Sigmoid colon (tissue), 6 donors: ENCODE measurements at regions not wholly inside any gene's neighbourhood (a gene's known extent, or its start where the extent isn't known, plus 50 kb on each side); places are given as distances from the start of the nearest gene placed in this dataset.

Experiments used
- DNase-seq: peaks from one replicate; pipeline ENCODE4 v3.0.0-alpha.2; 2019
- H3K27ac ChIP-seq, 4 donors: fragments of 200-600 bp; sonication (generic); one replicate each; pipeline ENCODE4 v1.5.1; 2016 to 2019; ENCODE audit warnings: mild to moderate bottlenecking in 1 of 4
- H3K27me3 ChIP-seq, 3 donors: fragments of 200-600 bp; sonication (generic); one replicate each; pipeline ENCODE4 v1.5.1; 2019; ENCODE audit warnings: mild to moderate bottlenecking in 1 of 3
- H3K36me3 ChIP-seq, 4 donors: fragments of 200-600 bp; sonication (generic); one replicate each; pipeline ENCODE4 v1.5.1; 2016 to 2019
- H3K4me1 ChIP-seq, 4 donors: fragments of 200-600 bp; sonication (generic); one replicate each; pipeline ENCODE4 v1.5.1; 2017 to 2019
- H3K4me3 ChIP-seq, 4 donors: fragments of 200-600 bp; sonication (generic); one replicate each; pipeline ENCODE4 v1.5.1; 2017 to 2019; ENCODE audit warnings: mild to moderate bottlenecking in 2 of 4, moderate library complexity in 1 of 4
- H3K9me3 ChIP-seq, 4 donors: fragments of 200-600 bp in 3 of 4; sonication (generic) in 3 of 4; one replicate each; pipeline versions ENCODE4 v1.5.1 to v1.6.1; 2013 to 2019
- EP300 ChIP-seq, 4 donors: sonication (generic); formaldehyde crosslinking; IDR thresholded peaks; one replicate each; pipeline ENCODE4 v1.6.1; 2017; ENCODE audit warnings: antibody characterized with exemption in 4 of 4
- POLR2A ChIP-seq, 2 donors: fragments of 450-650 bp; IDR thresholded peaks; one replicate each; pipeline ENCODE4 v1.6.1; 2016; ENCODE audit warnings: antibody characterized with exemption in 2 of 2, mild to moderate bottlenecking in 2 of 2, moderate library complexity in 2 of 2
- POLR2AphosphoS5 ChIP-seq, 4 donors: sonication (generic); formaldehyde crosslinking; IDR thresholded peaks; one replicate each; pipeline ENCODE4 v1.6.1; 2017; ENCODE audit warnings: antibody characterized with exemption in 4 of 4
- WGBS, 2 donors: extraction: QIAGEN DNeasy Blood & Tissue Kit; methylation state at CpG; one replicate each; pipeline ENCODE4 v1.1.7; 2013; 5-methylcytosine and 5-hydroxymethylcytosine counted together
- intact Hi-C: fragments of 100-400 bp; cut with DNase I; formaldehyde crosslinking; loops from one replicate; pipeline ENCODE4 v1.15.1; 2023
- TF ChIP-seq, protein P1 (sequence below), 4 experiments: fragments of 450-650 bp in 3 of 4; fragments of 200-600 bp in 1 of 4; IDR thresholded peaks; one replicate each; pipeline ENCODE4 v1.5.1; 2016 to 2019; ENCODE audit warnings: antibody characterized with exemption in 4 of 4, mild to moderate bottlenecking in 3 of 4, moderate library complexity in 2 of 4
- donor health status: healthy with polysubstance abuse.
- donor health status: healthy.

DNA sequence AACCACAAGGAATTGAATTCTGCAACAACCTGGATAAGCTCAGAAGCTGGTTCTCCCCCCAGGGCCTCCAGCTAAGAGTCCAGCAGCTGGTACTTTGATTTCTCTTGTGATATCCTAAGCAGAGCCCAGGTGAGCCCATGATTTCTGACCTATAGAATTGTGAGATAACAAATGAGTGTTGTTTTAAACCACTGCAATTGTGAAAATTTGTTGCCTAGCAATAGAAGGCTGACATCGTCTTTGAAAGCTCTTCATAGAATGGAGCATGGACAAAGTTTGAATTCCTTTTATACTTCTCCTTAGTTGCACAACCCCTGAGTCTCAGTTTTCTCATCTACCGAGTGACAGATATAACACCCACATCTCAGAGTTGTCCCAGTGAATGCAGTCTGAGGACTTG lies 129.9 kb downstream of the TEX36 start:
- Histone ChIP-seq H3K27ac (no peak overlapping the region), H3K27me3 (peaks cover 0 to 4% (median 0%) of the 10 kb centered on the region in 3 donors), H3K4me3 (no peak overlapping the region), H3K4me1 (no peaks in the 10 kb centered on the region), H3K36me3 (no peaks in the 10 kb centered on the region), H3K9me3 (no peaks in the 10 kb centered on the region)
- DNase-seq, result no peak
- 85 to 91% methylated on average over 2 of the region's 2 CpGs for WGBS, 2 donors
- no peak for TF ChIP-seq POLR2A (IDR thresholded peaks at IDR 0.05)
- TF ChIP-seq EP300 (IDR thresholded peaks at IDR 0.05), result no peak
- TF ChIP-seq, protein P1, sequence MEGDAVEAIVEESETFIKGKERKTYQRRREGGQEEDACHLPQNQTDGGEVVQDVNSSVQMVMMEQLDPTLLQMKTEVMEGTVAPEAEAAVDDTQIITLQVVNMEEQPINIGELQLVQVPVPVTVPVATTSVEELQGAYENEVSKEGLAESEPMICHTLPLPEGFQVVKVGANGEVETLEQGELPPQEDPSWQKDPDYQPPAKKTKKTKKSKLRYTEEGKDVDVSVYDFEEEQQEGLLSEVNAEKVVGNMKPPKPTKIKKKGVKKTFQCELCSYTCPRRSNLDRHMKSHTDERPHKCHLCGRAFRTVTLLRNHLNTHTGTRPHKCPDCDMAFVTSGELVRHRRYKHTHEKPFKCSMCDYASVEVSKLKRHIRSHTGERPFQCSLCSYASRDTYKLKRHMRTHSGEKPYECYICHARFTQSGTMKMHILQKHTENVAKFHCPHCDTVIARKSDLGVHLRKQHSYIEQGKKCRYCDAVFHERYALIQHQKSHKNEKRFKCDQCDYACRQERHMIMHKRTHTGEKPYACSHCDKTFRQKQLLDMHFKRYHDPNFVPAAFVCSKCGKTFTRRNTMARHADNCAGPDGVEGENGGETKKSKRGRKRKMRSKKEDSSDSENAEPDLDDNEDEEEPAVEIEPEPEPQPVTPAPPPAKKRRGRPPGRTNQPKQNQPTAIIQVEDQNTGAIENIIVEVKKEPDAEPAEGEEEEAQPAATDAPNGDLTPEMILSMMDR (IDR thresholded peaks at IDR 0.05), result no peak
- TF ChIP-seq POLR2AphosphoS5 (IDR thresholded peaks at IDR 0.05), result no peak
- intact Hi-C loops, result no loop called here

DNA sequence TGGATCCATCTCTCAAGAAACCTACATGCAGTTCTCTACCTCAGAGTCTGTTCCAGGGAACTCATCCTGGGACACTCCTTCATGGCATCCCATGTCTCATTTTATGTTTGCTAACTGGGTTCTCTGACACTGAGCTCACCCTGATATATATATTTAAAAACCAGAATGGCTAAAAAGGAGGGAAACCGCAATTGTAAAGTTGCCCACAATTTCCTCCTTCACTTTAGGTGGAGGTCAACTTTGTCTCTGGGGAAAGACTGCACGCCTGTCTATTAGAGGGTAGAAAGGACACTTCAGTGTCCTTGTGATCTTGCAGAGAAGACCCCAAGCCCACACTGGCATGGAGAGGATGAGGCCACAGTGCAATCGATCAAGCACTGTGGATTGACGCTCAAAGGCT lies 131.7 kb downstream of the TEX36 start:
- peaks cover 0 to 4% (median 0%) of the 10 kb centered on the region in 3 donors for H3K27me3 ChIP-seq
- no peak overlapping the region for H3K27ac ChIP-seq
- no peak overlapping the region for H3K4me3 ChIP-seq
- H3K9me3 ChIP-seq, result no peaks in the 10 kb centered on the region
- H3K36me3 ChIP-seq, result no peaks in the 10 kb centered on the region
- DNase-seq, result no peak
- intact Hi-C loops, result no loop called here
- 82 to 93% methylated on average over 4 of the region's 4 CpGs for whole genome bisulfite sequencing, 2 donors
- TF ChIP-seq EP300 (IDR thresholded peaks at IDR 0.05) (no peak), POLR2A (IDR thresholded peaks at IDR 0.05) (no peak), POLR2AphosphoS5 (IDR thresholded peaks at IDR 0.05) (no peak)
- TF ChIP-seq, protein P1 (IDR thresholded peaks at IDR 0.05), result no peak
- H3K4me1 ChIP-seq, result no peaks in the 10 kb centered on the region

DNA sequence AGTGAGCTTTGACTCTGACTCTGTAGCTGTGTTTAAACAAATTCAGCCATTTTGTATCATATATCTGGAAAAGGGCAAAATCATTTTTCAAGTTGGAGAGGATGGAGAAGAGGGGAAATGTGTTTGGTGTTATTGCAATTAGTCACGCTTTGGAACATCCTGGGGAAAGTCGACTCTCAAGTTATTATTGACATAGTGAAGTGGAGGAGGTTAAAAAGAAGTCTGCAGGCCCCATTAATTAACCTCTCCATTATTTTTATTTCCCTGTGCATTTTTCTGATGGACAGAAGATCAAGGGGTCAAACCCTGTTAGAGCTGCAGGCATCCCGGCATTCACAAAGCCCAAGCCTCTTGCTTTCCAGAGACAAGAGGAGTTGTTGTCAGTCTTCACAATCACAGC lies 132.6 kb downstream of the TEX36 start:
- WGBS, 2 donors, result 71 to 82% methylated on average over 3 of the region's 3 CpGs
- Histone ChIP-seq H3K4me3 (no peak overlapping the region), H3K27ac (no peak overlapping the region), H3K4me1 (no peaks in the 10 kb centered on the region), H3K27me3 (peaks cover 0 to 4% (median 0%) of the 10 kb centered on the region in 3 donors), H3K36me3 (no peaks in the 10 kb centered on the region), H3K9me3 (no peaks in the 10 kb centered on the region)
- intact Hi-C loops, result no loop called here
- no peak for DNase-seq
- TF ChIP-seq EP300 (IDR thresholded peaks at IDR 0.05) (no peak), POLR2AphosphoS5 (IDR thresholded peaks at IDR 0.05) (no peak), POLR2A (IDR thresholded peaks at IDR 0.05) (no peak)
- TF ChIP-seq, protein P1 (IDR thresholded peaks at IDR 0.05), result no peak

DNA sequence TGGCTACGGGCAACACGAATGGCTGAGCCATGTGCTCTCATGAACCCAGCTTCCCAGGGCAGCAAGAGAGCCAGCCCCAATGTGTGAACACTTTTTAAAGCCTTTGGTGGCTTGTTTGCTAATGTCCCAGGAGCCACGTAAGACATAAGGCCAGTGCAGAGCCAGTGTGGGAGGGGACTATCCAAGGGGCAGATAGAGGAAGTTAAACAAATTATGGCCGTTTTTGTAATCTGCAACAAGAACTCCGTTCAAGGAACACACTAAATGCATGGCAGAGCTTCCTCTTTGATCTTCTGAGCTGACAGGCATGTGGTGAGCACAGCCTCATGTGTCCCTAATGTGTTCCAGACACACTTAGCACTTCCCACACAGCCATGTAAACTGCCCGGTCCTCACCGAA lies 133.3 kb downstream of the TEX36 start:
- intact Hi-C loops, result no loop called here
- Histone ChIP-seq H3K9me3 (no peaks in the 10 kb centered on the region), H3K4me3 (no peak overlapping the region), H3K27ac (no peak overlapping the region), H3K27me3 (peaks cover 0 to 4% (median 0%) of the 10 kb centered on the region in 3 donors), H3K4me1 (no peaks in the 10 kb centered on the region), H3K36me3 (no peaks in the 10 kb centered on the region)
- 48 to 50% methylated on average over 7 of the region's 7 CpGs for WGBS, 2 donors
- no peak for DNase-seq
- no peak for TF ChIP-seq EP300 (IDR thresholded peaks at IDR 0.05)
- TF ChIP-seq POLR2A (IDR thresholded peaks at IDR 0.05), result no peak
- TF ChIP-seq, protein P1 (IDR thresholded peaks at IDR 0.05), result no peak

DNA sequence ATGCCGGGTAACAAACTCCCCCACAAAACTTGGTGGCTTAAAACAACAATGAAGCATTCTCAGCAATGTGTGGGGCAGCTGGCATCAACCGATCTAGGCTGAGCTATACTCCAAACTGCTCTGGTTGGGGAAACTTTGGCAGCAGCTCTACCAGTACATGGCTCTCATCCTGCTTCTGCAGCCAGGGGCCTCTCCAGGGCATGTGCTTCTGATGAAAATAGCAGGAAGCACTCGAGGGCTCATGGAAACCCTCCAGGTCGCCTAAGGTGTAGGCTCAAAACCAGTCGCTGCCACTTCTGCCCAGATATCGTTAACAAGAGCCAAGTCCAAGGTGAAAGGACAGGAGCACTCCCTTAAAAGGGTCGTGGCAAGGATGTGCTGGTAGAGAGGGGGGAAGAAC lies 134.1 kb downstream of the TEX36 start:
- WGBS, 2 donors, result 88 to 91% methylated on average over 7 of the region's 7 CpGs
- H3K27me3 ChIP-seq, result peaks cover 0 to 4% (median 0%) of the 10 kb centered on the region in 3 donors
- H3K27ac ChIP-seq, result no peak overlapping the region
- no peaks in the 10 kb centered on the region for H3K4me1 ChIP-seq
- no peak for DNase-seq
- TF ChIP-seq POLR2A (IDR thresholded peaks at IDR 0.05), result no peak
- no peak for TF ChIP-seq EP300 (IDR thresholded peaks at IDR 0.05)
- no peak for TF ChIP-seq POLR2AphosphoS5 (IDR thresholded peaks at IDR 0.05)
- TF ChIP-seq, protein P1 (IDR thresholded peaks at IDR 0.05), result no peak
- intact Hi-C loops, result no loop called here
- no peaks in the 10 kb centered on the region for H3K9me3 ChIP-seq
- no peaks in the 10 kb centered on the region for H3K36me3 ChIP-seq
- no peak overlapping the region for H3K4me3 ChIP-seq
